ENCODE measurements at regions not wholly inside any gene's neighbourhood (a gene's known extent, or its start where the extent isn't known, plus 50 kb on each side); places are given as distances from the start of the nearest gene placed in this dataset.
A peak's percentile ranks its signal among the peaks of the same experiment; 100 is the strongest.
"Not testable (repeated sequence)": the region's sequence is repeated elsewhere in the genome, so short reads cannot be mapped to it uniquely, and the experiment has no call there.

DNA sequence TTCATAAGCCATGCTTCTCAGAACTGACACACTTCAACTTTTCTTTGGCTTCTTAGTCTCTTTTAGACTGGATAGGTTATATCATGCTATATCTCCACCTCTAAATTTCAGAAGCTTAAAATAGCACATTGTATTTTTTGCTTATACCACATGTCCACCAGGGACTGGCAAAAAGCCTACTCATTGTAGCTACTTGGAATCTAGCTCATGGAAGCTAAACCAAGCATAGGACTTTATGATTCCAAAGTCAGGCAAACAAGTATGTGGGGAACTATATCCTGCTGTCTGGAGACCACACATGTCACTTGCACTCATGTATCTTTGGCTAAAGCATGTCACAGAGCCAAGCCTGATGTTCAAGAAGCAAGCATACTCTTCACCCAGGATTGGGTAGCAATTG is 245.0 kb upstream of the RASGRP1 start:
- Histone ChIP-seq H3K9me3 (no peaks in the 10 kb centered on the region), H3K27me3 (no peaks in the 10 kb centered on the region), H3K4me1 (no peaks in the 10 kb centered on the region), H3K27ac (no peak overlapping the region), H3K36me3 (no peaks in the 10 kb centered on the region), H3K4me3 (no peak overlapping the region)
- DNase-seq: no peak
- no peak for TF ChIP-seq POLR2A (IDR thresholded peaks at IDR 0.05)
- TF ChIP-seq, protein P1, sequence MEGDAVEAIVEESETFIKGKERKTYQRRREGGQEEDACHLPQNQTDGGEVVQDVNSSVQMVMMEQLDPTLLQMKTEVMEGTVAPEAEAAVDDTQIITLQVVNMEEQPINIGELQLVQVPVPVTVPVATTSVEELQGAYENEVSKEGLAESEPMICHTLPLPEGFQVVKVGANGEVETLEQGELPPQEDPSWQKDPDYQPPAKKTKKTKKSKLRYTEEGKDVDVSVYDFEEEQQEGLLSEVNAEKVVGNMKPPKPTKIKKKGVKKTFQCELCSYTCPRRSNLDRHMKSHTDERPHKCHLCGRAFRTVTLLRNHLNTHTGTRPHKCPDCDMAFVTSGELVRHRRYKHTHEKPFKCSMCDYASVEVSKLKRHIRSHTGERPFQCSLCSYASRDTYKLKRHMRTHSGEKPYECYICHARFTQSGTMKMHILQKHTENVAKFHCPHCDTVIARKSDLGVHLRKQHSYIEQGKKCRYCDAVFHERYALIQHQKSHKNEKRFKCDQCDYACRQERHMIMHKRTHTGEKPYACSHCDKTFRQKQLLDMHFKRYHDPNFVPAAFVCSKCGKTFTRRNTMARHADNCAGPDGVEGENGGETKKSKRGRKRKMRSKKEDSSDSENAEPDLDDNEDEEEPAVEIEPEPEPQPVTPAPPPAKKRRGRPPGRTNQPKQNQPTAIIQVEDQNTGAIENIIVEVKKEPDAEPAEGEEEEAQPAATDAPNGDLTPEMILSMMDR (IDR thresholded peaks at IDR 0.05): no peak

DNA sequence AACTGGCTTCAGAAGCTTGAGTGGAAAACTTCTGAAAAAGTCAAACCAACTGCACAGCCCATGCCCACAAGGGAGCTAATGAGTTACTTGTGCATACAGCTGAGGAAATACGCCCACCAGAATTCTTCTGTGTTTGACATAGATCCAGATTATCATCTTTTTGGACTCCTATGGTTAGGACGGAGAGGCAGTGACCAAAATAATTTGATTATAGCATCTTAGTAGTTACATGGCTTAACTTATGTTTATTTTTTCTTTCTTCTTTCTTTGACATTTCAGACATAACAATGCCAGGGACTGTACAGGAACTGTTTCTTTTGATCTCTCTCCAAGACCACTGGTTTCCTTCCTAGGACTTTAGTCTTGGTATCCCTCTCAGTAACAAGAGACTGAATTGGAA is 246.1 kb upstream of the RASGRP1 start:
- Histone ChIP-seq H3K27ac (no peak overlapping the region), H3K27me3 (no peaks in the 10 kb centered on the region), H3K9me3 (no peaks in the 10 kb centered on the region), H3K4me3 (no peak overlapping the region), H3K36me3 (no peaks in the 10 kb centered on the region), H3K4me1 (no peaks in the 10 kb centered on the region)
- no peak for TF ChIP-seq POLR2A (IDR thresholded peaks at IDR 0.05)
- TF ChIP-seq, protein P1 (IDR thresholded peaks at IDR 0.05): no peak
- DNase-seq: no peak

DNA sequence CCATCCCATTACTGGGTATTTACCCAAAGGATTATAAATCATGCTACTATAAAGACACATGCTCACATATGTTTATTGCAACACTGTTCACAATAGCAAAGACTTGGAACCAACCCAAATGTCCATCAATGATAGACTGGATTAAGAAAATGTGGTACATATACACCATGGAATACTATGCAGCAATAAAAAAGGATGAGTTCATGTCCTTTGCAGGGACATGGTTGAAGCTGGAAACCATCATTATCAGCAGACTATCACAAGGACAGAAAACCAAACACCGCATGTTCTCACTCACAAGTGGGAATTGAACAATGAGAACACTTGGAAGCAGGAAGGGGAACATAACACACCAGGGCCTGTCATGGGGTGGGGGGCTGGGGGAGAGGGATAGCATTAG is 249.6 kb upstream of the RASGRP1 start:
- H3K27me3 ChIP-seq, DNase-seq, H3K36me3 ChIP-seq, H3K4me3 ChIP-seq, H3K4me1 ChIP-seq, H3K27ac ChIP-seq, H3K9me3 ChIP-seq: not testable (repeated sequence)

DNA sequence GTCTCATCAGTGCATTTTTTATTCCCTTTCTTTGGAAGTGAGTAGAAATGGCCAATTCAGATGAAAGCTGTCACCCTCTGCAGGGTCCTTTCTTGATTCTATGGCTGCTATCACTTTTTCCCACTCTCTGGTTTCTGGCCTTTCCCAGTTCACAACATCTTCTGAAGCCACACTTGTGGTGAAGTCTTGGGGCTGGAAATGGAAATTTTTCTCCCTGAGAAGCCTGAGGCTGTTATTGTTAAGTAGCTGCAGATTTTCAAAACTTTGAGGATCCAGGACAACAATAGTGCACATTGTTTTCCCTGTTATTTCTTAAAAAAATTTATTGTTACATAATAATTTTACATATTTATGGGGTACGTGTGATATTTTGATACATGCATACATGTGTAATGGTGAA is 250.3 kb upstream of the RASGRP1 start:
- DNase-seq: no peak
- Histone ChIP-seq H3K9me3 (no peaks in the 10 kb centered on the region), H3K27me3 (no peaks in the 10 kb centered on the region), H3K27ac (no peak overlapping the region), H3K36me3 (no peaks in the 10 kb centered on the region), H3K4me3 (no peak overlapping the region), H3K4me1 (no peaks in the 10 kb centered on the region)
- no peak for TF ChIP-seq POLR2A (IDR thresholded peaks at IDR 0.05)
- TF ChIP-seq, protein P1 (IDR thresholded peaks at IDR 0.05): no peak

DNA sequence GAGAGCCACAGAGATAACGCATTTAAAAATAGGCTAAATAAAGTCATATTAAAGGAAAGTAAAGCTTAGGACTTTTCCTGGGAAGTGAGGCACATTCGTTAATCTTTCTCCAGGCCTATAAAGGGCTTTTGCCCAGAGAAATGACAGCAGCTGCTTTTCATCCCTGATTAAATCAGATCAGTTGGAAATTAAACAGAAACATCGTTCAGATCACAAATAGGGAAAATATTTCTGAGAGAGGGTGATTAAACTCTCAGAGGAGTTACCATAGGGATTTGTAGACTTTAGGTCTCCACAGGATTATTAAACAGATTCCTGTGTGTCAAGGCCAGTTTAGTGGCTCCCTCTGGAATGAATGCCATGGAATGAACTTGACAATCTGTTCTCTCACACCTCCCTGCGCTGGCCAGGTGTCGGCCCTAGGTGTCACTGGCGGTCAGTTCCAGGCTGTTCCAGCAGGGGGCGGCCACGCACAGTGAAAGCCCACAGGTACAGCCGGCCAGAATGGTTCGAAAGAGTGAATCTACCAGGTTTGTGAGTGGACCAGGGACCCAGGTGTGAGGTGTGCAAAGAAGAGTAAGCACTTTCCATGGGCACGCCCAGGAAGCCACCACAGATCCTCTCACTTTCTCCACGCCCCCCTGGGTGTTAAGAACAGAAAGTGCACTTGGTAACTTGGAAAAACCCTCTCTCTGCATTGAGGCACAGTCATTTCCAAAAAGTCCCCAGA is 253.0 kb upstream of the RASGRP1 start:
- no peaks in the 10 kb centered on the region for H3K9me3 ChIP-seq
- TF ChIP-seq, protein P1 (IDR thresholded peaks at IDR 0.05): peak; percentile 58 to 99 (median 97)
- no peak for TF ChIP-seq POLR2A (IDR thresholded peaks at IDR 0.05)
- no peak overlapping the region for H3K27ac ChIP-seq

DNA sequence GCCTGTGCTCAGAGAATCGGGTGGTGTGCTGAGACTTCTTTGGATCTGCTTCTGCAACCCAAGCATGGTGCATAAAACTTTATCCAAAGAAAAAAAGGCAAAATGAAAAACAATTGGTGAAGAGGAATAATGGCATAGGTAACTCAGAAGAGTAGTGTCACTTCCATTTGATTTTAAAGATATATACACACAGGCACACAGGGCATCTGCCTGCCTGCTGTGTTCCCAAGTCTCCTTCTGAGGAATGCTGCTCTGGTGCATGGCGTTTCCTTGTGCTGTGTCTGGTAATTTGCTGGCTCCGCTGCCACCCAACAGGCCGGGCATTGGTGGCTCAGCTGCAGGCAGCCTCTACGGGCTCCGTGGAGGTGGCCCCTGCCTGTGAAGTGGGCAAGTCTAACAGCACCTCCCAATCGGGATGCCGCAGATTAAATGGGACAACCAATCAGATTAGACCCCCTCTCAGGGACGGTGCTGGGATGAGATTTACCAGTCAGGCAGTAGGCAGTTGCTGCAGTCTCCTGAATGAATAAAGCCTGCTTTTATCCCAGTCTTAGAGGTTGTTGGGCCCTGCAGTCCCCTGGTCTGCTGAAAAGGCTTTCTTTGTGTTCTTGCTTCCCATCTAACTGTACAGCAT is 253.7 kb upstream of the RASGRP1 start:
- H3K36me3 ChIP-seq: no peaks in the 10 kb centered on the region
- TF ChIP-seq, protein P1 (IDR thresholded peaks at IDR 0.05): no peak
- TF ChIP-seq POLR2A (IDR thresholded peaks at IDR 0.05): no peak
- H3K27ac ChIP-seq: no peak overlapping the region
- no peaks in the 10 kb centered on the region for H3K27me3 ChIP-seq
- H3K9me3 ChIP-seq: no peaks in the 10 kb centered on the region
- H3K4me3 ChIP-seq: no peak overlapping the region
- H3K4me1 ChIP-seq: no peaks in the 10 kb centered on the region
- DNase-seq: no peak

More for the DNA sequence above, 253.0 kb upstream of the RASGRP1 start:
- Histone ChIP-seq H3K36me3 (no peaks in the 10 kb centered on the region), H3K4me1 (no peaks in the 10 kb centered on the region), H3K27me3 (no peaks in the 10 kb centered on the region), H3K4me3 (no peak overlapping the region)
- peak; percentile 57 to 93 (median 91) for DNase-seq
